Adipocyte (in vitro differentiated cells): ENCODE measurements at regions not wholly inside any gene's neighbourhood (a gene's known extent, or its start where the extent isn't known, plus 50 kb on each side); places are given as distances from the start of the nearest gene placed in this dataset.
"Not testable (repeated sequence)": the region's sequence is repeated elsewhere in the genome, so short reads cannot be mapped to it uniquely, and the experiment has no call there.

Experiments used
- DNase-seq: peaks from one replicate; pipeline ENCODE4 v3.0.0-alpha.2; 2015; ENCODE audit warnings: low read depth
- H3K27me3 ChIP-seq: replicated peaks from 2 replicates; pipeline ENCODE4 v1.7.0; 2013; ENCODE audit warnings: mild to moderate bottlenecking, low read length, moderate library complexity; ENCODE audit not compliant: control insufficient read depth, insufficient read depth
- H3K36me3 ChIP-seq: 2 replicates; pipeline ENCODE4 v1.7.0; 2013; ENCODE audit warnings: low read length, mild to moderate bottlenecking, moderate library complexity; ENCODE audit not compliant: control insufficient read depth, insufficient read depth, severe bottlenecking
- H3K4me1 ChIP-seq: 2 replicates; pipeline ENCODE4 v1.7.0; 2013; ENCODE audit warnings: mild to moderate bottlenecking, low read length, moderate library complexity; ENCODE audit not compliant: control insufficient read depth, insufficient read depth
- H3K4me3 ChIP-seq: 2 replicates; pipeline ENCODE4 v1.7.0; 2013; ENCODE audit warnings: mild to moderate bottlenecking, low read length, moderate library complexity
- H3K9ac ChIP-seq: 2 replicates; pipeline ENCODE4 v1.7.0; 2013; ENCODE audit warnings: mild to moderate bottlenecking, low read length, moderate library complexity
- H3K9me3 ChIP-seq: 2 replicates; pipeline ENCODE4 v1.7.0; 2013; ENCODE audit warnings: mild to moderate bottlenecking, low read length, moderate library complexity; ENCODE audit not compliant: control insufficient read depth

GRCh38 chr6:51321477-51321876 lies 502.8 kb downstream of the TFAP2B start:
- DNase-seq, H3K4me3 ChIP-seq, H3K4me1 ChIP-seq, H3K9me3 ChIP-seq, H3K36me3 ChIP-seq, H3K27me3 ChIP-seq, H3K9ac ChIP-seq: not testable (repeated sequence)

- no peaks in the 10 kb centered on the region for H3K36me3 ChIP-seq
- no peaks in the 10 kb centered on the region for H3K27me3 ChIP-seq
- H3K4me3 ChIP-seq = no peak overlapping the region
- no peak for DNase-seq
- H3K9me3 ChIP-seq = no peaks in the 10 kb centered on the region
- no peak overlapping the region for H3K9ac ChIP-seq
- H3K4me1 ChIP-seq = no peaks in the 10 kb centered on the region
Observed at GRCh38 chr6:51322505-51322904, 503.8 kb downstream of the TFAP2B start.

- no peak for DNase-seq
Observed at GRCh38 chr6:51323056-51323455, 504.4 kb downstream of the TFAP2B start.

GRCh38 chr6:51330971-51331370 lies 512.3 kb downstream of the TFAP2B start:
- Histone ChIP-seq H3K27me3 (no peaks in the 10 kb centered on the region), H3K9me3 (no peaks in the 10 kb centered on the region), H3K4me1 (no peaks in the 10 kb centered on the region), H3K4me3 (no peak overlapping the region), H3K36me3 (no peaks in the 10 kb centered on the region), H3K9ac (no peak overlapping the region)
- no peak for DNase-seq

More at GRCh38 chr6:51323056-51323455, 504.4 kb downstream of the TFAP2B start:
- Histone ChIP-seq H3K4me3 (no peak overlapping the region), H3K4me1 (no peaks in the 10 kb centered on the region), H3K36me3 (no peaks in the 10 kb centered on the region), H3K27me3 (no peaks in the 10 kb centered on the region), H3K9ac (no peak overlapping the region), H3K9me3 (no peaks in the 10 kb centered on the region)

GRCh38 chr6:51335543-51335942 lies 516.9 kb downstream of the TFAP2B start:
- Histone ChIP-seq H3K4me1 (no peaks in the 10 kb centered on the region), H3K9me3 (no peaks in the 10 kb centered on the region), H3K9ac (no peak overlapping the region), H3K4me3 (no peak overlapping the region), H3K27me3 (no peaks in the 10 kb centered on the region), H3K36me3 (no peaks in the 10 kb centered on the region)
- DNase-seq = no peak

- no peak for DNase-seq
- Histone ChIP-seq H3K27me3 (no peaks in the 10 kb centered on the region), H3K9ac (no peak overlapping the region), H3K9me3 (no peaks in the 10 kb centered on the region), H3K4me3 (no peak overlapping the region), H3K4me1 (no peaks in the 10 kb centered on the region), H3K36me3 (no peaks in the 10 kb centered on the region)
Observed at GRCh38 chr6:51336185-51336584, 517.5 kb downstream of the TFAP2B start.

GRCh38 chr6:51337277-51337676 lies 518.6 kb downstream of the TFAP2B start:
- Histone ChIP-seq H3K27me3 (no peaks in the 10 kb centered on the region), H3K9ac (no peak overlapping the region), H3K4me1 (no peaks in the 10 kb centered on the region), H3K9me3 (no peaks in the 10 kb centered on the region), H3K4me3 (no peak overlapping the region), H3K36me3 (no peaks in the 10 kb centered on the region)
- DNase-seq = no peak

- Histone ChIP-seq H3K9me3 (no peaks in the 10 kb centered on the region), H3K27me3 (no peaks in the 10 kb centered on the region), H3K4me3 (no peak overlapping the region), H3K4me1 (no peaks in the 10 kb centered on the region), H3K36me3 (no peaks in the 10 kb centered on the region), H3K9ac (no peak overlapping the region)
- DNase-seq = no peak
Observed at GRCh38 chr6:51339108-51339507, 520.4 kb downstream of the TFAP2B start.

GRCh38 chr6:51339728-51340127 lies 521.1 kb downstream of the TFAP2B start:
- no peak overlapping the region for H3K4me3 ChIP-seq
- H3K9me3 ChIP-seq = no peaks in the 10 kb centered on the region
- DNase-seq = no peak
- H3K4me1 ChIP-seq = no peaks in the 10 kb centered on the region
- H3K9ac ChIP-seq = no peak overlapping the region
- H3K36me3 ChIP-seq = no peaks in the 10 kb centered on the region
- H3K27me3 ChIP-seq = no peaks in the 10 kb centered on the region

- Histone ChIP-seq H3K36me3 (no peaks in the 10 kb centered on the region), H3K4me3 (no peak overlapping the region), H3K9me3 (peaks cover 6% of the 10 kb centered on the region), H3K9ac (no peak overlapping the region), H3K4me1 (no peaks in the 10 kb centered on the region), H3K27me3 (peaks cover 4% of the 10 kb centered on the region)
- no peak for DNase-seq
Observed at GRCh38 chr6:51342393-51342792, 523.7 kb downstream of the TFAP2B start.

- Histone ChIP-seq H3K4me3 (no peak overlapping the region), H3K9ac (no peak overlapping the region), H3K36me3 (no peaks in the 10 kb centered on the region), H3K9me3 (peaks cover 6% of the 10 kb centered on the region), H3K27me3 (peaks cover 4% of the 10 kb centered on the region), H3K4me1 (no peaks in the 10 kb centered on the region)
- no peak for DNase-seq
Observed at GRCh38 chr6:51349857-51350256, 531.2 kb downstream of the TFAP2B start.

- no peaks in the 10 kb centered on the region for H3K36me3 ChIP-seq
- no peak overlapping the region for H3K4me3 ChIP-seq
- H3K4me1 ChIP-seq = no peaks in the 10 kb centered on the region
- H3K9me3 ChIP-seq = peaks cover 6% of the 10 kb centered on the region
- H3K9ac ChIP-seq = no peak overlapping the region
- DNase-seq = peak; percentile 0
- H3K27me3 ChIP-seq = peaks cover 4% of the 10 kb centered on the region
Observed at GRCh38 chr6:51350308-51350904, 531.7 kb downstream of the TFAP2B start.
